Stimulated activated CD4-positive, alpha-beta T cell treated with anti-CD3 and anti-CD28 coated beads, Interleukin-12 subunit alpha, Interleukin-12 subunit beta, amount 100 ng/mL, for 4 hours (primary cell): ENCODE measurements at regions not wholly inside any gene's neighbourhood (a gene's known extent, or its start where the extent isn't known, plus 50 kb on each side); places are given as distances from the start of the nearest gene placed in this dataset.
"Not testable (repeated sequence)": the region's sequence is repeated elsewhere in the genome, so short reads cannot be mapped to it uniquely, and the experiment has no call there.

Source experiments
- DNase-seq: peaks from one replicate; pipeline ENCODE4 v3.0.0-alpha.2; 2020

DNA sequence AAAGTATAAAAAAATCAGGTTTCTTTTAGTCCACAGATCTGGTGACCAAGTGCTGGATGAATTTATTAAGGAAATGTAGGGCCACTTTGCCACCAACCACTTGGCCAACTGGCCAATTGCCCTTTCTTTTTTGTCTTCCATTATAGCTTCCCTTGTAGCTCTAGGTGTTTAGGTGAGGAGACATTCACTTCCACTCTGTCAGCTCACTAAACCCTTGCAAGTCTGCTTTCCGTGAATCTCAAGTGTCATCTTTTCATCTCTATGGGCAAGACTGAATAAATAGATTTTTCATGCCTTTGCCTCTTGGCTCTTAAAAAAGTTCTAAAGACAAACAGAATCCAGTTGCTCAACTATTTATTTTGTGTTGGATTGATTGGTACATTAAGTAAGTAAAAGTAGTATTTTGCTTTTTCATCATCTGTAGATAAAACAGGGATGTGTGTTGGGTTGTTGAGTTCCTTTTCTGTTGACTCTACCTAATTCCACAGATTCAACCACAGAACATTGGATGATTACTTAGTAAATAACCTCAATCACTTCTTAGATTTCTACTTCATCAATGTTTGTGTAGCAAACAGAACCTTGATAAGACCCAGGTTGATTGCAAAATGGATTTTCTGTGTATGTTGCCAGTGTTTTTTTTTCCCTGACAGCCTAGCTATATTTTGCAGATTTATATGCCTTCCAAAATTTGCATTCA lies 68.1 kb upstream of the GRXCR1 start:
- no peak for DNase-seq

DNA sequence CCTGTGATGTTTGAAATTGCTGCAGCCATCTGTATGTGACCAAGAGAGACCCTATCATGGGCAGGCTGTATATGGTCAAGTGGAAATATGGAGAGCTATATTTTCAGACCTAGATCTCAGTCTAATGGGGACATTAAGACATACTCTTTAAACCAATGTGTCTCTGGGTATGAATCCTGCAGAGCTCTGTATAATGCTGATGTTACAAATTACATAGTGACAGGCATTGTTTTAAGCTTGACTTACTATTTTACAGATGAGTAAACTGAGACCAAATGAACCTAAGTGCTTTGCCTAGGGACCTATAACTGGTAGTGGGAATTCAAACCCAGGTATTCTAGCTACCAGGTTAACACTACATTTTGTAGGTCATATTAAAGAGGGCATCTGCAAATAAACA lies 71.3 kb upstream of the GRXCR1 start:
- no peak for DNase-seq

DNA sequence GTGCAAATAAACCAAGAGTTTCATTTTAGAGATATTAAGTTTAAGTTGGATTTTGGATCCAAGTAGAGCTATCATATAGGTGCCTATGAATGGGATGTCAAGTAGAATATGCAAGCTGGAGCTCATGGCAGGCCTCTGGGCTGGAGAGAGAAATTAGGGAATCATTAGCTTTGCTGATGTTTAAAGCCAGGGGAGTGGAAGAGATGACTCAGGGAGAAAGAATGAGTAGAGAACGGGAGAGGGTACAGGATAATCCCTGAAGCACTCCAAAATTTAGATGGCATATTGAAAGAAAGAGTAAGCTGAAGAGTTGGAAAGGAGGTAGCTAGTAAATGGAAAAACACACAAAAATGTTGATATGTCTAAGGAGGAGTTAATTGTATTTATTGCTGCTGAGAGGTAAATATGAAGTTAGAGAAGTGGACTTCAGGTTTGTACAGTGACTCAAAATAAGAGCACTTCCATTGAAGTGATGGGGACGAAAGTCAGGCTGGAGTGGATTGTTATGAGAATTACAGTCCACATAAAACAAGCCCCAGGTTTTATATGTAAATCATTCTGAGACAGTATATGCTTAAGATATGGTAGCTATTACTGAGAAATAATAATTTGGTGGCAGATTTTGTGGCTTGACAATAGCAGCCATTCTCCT lies 72.5 kb upstream of the GRXCR1 start:
- no peak for DNase-seq

DNA sequence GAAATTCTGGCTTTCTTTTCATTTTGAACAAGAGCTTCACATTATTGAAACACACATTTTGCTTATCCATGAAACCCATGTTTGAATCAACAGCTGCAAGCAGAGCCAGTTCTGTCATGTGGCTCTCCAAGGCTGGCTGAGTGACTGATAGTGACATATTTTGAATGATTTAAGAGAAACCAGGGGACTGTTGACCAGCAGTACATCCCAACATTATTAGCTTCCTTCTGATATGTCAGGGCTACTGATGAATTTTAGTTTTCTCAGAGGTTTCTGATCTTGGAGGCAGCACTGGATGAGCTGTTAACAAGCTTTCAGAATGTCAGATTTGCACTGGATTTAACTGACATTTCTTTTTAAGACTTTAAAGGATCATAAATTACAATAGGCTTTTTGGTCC lies 74.6 kb upstream of the GRXCR1 start:
- no peak for DNase-seq

DNA sequence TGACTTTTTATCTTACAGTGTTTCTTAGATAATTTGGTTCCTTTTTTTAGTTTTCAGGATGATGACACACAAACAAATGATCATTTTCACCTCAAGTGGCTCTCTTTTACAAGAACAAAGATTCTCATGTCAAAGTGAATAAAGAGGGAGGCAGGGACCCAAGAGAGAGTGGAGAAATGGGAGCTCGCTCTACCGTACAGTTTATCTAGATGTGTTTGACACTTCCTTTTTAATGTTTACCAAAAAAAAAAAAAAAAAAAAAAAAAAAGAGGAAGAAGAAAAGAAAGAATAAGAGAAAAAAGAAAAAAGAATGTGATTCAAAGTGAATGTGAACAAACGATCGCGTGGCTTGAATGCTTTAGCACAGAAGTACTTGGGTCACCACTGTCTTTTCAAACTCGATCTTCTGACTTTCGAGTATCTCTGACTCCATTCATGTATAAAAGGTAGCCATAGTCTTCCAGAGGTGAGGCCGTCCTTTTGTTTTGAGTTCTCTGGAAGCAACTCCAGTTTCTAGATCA lies 75.6 kb upstream of the GRXCR1 start:
- no peak for DNase-seq

DNA sequence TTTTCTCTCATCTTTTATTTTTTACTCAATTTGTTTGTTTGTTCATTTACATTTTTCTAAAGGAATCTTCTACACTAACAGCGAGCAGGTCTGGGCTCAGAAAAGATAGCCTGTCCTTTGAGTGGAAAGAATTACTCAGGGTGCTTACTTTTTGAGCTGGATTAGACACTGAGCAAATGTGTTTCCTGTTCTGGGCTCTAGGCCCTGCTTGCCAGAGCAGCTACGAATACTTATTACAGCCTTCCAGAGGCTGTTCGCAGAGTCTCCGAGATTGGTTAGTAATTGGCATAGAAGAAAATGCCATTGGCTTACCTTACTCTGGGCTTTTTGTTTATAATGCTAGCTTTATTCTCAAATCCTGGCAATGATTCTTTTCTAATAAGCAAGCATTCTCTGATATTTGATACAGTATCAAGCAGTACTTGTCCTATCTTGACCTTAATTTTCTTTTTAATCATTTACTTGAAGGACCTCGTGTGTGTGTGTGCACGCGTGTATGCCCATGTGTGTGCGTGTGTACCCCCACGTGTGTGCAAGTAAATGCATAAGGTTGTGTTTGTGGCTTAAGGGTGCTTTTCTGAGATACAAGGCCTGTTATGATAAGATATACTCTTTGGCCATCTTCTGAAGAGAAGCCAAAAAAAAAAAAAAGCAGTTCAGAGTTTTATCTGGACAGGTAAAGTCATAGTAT lies 76.2 kb upstream of the GRXCR1 start:
- DNase-seq: no peak

DNA sequence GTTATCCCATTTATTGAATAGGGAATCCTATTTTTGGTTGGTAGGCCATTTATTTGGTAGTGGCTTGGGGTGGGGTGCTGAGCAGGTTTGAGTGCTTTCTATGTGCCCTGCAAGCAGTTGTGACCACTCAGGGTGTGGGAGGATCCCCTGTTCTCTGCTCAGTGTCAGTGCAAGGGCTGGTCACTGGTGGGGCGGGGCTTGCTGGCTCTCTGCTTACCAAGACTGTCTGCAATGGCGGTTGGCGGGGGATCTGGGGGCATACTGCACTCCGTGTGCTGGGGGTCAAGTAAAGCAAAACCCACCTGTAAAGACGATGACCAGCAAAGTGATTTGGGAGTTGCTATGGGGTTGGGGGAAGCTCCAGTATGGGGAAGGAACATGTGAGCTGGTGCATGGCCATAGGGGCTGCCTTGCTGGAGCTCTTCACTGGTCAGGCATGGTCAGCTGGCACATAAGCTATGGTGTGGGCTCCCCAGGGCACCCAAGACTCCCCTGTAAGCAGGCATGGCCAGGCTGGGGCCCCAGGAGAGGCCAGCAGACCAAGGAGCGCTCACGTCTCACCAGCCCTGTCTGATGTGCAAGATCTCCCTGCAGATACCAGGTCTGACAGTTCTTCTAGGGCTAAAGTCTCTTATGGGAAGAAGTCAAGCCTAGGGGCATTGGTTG lies 83.0 kb upstream of the GRXCR1 start:
- DNase-seq: no peak

DNA sequence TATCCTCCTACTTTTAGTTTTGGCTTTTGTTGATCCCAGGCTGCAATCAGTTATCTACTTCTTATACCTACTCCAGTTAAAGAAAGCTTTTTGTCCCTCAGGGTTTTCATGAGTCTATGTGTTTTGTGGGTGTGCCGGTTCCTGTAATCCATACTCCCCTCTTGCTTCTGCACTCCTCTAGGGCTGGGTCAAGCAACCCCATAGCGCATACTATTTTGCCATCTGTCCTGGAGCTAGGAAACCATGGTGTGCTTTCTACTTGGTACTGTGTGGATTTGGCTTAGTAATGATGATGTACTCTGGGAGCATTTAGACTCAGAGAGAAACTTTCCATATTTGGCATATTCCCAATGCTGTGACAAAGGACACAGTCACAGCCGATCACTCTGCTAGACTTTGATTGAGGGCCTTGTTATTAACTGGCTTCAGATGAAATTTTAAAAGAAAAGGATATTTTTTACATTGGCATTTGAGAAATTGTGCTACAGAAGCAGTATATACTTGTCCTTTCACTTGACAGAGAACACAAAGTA lies 86.1 kb upstream of the GRXCR1 start:
- no peak for DNase-seq

DNA sequence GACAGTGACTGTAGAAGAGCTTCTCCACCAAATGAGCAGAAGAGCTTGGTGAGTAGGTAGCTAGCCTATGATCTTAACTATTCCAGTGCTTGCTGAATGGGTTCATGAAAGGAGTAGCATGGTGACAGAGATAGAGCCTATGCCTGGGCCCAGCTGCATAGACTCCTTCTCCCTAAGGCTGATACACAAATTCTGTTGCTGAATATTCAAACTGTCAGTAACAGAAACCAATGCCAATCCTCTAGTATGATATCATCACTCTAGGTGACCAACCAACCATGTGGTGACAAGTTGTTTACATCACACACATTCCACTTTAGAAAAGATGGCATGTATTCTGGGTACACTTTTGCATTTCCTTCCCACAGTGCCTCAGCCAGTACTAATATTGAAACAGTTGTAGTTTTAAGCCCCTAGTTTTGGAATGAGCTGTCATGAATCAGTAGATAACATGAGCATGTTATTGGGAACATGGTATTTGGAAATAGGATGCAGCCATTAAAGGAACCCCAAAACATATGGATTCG lies 103.4 kb upstream of the GRXCR1 start:
- no peak for DNase-seq

DNA sequence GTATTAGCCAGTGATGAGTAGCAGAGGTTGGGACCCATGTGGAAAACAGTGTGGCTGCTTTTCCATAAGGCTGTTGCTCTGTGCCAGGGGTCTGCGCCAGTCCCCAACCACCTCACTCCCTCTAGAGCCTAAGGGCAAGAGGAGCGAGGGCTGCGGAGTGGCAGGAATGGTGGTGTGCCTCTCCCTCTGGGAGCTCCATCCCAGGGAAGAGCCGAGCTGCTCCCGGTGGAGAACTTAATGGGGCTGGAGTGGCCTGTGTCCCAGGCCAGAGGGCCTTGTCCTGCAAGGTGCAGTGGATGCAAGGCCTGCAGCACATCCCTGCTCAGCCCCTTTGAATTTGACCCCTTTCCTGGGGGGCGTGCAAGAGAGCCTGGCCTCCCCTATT lies 105.4 kb upstream of the GRXCR1 start:
- no peak for DNase-seq

DNA sequence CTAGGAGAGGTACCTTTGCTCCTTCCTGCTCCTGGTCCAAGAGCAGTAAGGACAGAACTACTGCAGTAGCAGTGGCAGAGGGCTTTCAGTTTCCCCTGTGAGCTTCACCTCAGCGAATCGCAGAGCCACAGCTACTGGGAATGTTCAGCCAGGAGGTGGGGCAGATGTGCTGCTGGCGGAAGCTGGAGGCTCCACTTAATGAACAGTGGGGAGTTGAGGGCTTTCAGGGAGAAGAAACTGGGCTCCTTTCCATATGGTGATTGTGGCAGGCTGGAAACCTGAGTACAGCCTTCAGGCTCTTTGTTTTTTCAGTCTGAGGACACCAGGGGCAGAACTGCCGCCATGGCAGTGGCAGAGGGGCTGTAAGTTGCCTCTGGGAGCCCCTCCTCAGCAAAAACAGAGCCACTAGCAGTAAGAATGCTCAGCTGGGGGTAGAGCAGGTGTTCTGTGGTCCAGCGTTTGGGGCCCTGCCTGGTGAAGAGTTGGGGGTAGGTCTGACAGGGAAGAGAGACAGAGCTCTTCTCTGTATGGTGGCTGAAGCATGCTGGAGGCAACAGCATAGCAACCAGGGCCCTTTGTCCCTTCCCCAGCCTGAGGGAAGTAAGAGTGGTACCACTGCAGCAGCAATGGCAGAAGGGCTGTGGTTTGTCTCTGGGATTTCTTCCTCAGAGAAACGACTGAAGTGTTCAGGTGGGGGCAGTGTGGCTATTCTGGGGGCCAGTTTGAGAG lies 106.0 kb upstream of the GRXCR1 start:
- DNase-seq: no peak

DNA sequence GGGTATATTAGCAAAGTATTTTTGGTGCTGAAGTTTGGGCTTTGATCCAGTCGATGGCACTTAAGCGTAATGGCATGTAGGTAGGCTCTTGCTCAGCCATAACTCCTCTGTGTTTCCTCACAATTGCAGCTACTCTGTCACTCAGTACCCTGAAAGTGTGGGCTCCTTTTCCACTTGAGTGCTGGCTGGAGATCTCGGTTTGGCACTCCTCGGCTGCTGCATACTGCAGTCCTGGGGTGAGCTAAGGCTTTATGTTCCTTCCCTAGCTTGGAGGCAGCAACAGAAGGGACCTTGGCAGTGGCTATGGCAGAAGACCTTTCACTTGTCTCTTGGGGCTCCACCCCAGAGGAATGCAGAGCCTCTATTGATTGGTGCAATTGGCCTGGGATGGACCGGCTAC lies 106.7 kb upstream of the GRXCR1 start:
- DNase-seq: no peak

DNA sequence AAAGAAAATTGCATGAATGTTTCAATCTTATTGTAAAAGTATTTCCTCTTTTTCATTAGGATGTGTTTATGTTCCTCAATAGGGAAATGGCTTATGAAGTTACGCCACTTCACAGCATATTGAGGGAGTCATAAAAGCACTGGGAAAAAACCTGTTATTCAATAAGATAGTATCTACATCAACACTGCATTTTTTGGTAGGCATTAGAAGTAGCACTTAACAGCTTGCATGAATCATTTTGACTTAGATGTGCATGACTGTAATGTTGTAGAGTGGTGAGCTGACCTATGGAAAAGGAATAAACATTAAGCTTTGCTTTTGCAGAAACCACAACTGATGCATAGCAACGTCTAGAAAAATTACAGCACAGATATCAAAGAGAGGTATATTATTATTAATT lies 111.2 kb upstream of the GRXCR1 start:
- no peak for DNase-seq

DNA sequence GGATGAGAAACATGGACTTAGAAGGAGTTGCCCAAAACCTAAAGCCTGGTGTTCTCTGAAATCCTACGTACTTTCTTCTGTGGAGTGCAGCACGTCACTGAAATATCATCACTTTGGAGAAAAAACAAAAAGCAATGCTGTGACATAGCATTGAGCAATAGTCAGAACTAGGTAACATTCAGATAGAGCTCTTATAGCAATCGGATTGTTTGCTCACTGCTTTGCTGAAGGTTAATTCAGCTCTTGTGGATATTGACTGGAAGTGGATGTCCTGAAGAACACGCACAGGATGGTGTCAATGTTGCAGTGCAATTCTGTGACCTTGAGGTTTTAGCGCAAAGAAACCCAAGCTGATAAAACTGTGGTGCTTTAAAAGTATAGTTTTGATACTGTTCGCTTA lies 114.2 kb upstream of the GRXCR1 start:
- DNase-seq: no peak

DNA sequence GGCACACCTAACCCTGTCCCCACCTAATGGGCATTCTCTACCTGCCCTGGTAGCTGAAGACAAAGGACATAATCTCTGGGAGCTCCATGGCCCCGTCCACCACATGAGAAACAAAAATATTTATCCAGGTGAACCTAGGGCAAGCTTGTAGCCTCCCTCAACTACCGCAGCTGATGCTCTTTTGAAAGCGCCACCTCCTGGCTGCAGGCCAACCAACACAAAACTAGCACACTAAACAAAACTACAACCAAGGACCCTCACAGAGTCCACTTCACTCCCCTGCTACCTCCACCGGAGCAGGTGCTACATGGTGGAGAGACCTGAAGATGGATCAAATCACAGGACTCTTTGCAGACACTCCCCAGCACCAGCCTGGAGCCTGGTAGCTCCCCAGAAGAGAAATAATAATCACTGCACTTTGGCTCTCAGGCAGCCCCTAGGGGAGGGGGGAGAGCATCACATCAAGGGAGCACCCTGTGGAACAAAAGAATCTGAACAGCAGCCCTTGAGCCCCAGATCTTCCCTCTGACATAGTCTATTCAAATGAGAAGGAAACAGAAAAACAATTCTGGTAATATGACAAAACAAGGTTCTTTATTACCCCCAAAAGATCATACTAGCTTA lies 111.3 kb upstream of the ATP8A1 start:
- DNase-seq: peak; percentile 11

DNA sequence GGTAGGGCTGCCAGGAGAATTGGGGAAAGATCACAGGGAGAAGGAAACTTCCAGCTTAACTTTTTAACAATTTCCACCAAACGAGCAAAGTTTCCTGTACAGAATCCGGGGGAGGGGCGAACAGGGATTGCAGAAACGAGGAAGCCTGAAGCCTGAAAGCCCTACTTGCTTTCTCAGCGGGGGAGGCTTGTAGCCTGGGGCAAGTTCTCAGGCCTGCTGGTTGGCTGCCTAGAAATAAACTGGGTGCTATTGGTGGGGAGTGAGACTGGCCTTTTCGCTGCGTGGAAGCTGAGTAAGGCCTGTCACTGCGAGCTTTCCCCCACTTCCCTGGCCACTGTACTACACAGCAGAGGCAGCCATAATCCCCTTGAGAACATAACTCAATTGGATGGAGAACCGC lies 110.8 kb upstream of the ATP8A1 start:
- DNase-seq: no peak

DNA sequence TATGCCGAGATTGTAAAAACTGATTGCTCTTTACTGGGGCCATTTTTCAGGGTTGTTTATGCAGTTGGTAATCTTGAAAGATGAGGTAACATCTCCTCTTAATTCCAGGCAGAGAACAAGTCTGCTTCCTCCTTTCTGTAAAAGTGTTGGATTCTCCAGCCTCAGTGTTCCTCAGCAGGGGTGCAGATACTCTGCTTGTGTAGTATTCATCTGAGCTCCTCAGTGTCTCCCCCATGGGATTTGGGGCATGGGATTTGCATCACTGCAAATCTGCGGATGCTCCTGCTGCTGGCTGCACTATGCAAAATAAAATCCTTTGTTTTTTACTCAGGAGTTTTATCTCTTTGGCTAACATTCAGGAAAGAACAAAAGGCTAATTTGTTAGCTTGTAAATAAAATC lies 104.9 kb upstream of the ATP8A1 start:
- DNase-seq: no peak

DNA sequence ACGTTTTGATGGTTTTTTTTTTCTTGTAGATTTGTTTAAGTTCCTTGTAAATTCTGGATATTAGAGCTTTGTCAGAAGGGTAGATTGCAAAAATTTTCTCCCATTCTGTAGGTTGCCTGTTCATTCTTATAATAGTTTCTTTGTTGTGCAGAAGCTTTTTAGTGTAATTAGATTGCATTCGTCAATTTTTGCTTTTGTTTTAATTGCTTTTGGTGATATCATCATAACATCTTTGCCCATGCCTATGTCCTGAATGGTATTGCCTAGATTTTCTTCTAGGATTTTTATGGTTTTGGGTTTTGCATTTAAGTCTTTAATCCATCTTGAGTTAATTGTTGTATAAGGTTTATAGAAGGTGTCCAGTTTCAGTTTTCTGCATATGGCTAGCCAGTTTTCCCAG lies 98.1 kb upstream of the ATP8A1 start:
- not testable (repeated sequence) for DNase-seq

DNA sequence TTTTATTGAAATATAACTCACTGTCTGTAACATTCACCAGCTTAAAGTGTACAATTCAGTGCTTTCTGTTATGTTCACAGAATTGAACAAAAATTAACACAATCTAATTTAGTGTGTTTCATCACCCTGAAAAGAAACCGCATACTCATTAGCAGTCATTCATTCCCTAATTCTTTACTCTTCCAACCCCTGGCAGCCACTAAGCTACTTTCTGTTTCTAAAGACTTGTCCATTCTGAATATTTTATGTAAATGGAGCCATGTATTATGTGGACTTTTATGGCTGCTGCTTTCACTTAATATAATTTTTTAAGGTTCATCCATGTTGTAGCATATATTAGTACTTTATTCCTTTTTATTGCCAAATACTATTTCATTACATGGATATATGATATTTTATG lies 94.7 kb upstream of the ATP8A1 start:
- DNase-seq: no peak

DNA sequence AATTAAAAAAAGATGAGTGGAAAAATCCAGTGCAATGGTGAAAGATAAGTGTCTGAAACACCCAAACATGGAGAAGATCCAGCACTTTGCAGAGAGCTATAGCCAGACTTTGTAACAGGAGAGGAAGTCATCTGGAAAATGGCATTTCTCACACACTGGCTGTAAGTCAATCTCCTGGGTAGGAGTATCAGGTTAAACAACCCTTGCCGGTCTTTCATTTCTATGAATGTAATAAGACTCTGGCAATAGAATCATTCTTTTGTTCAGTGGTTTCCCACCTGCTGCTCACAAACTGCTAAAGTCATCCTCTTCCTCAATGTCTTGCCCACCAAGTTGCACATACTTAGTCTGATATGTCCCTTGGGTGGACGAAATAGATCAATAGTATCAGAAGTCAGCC lies 94.0 kb upstream of the ATP8A1 start:
- DNase-seq: no peak

DNA sequence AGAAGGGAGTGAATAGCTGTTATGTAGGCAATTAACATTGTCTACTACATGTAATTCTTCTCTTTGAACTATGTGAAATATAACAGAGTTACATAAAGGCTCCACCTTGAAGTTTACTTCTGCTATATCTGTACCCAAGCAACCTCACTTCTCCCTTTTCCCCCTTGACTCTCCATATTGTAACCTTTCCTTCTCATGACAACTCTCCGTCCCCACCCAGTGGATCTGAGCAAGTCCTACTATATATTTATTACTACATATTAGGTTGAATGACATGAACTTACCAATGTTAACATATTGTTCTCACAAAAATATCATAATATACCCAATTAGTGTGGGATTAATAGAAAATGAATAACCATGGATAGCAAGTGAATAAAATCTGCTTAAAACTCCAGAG lies 93.2 kb upstream of the ATP8A1 start:
- peak; percentile 4 for DNase-seq

DNA sequence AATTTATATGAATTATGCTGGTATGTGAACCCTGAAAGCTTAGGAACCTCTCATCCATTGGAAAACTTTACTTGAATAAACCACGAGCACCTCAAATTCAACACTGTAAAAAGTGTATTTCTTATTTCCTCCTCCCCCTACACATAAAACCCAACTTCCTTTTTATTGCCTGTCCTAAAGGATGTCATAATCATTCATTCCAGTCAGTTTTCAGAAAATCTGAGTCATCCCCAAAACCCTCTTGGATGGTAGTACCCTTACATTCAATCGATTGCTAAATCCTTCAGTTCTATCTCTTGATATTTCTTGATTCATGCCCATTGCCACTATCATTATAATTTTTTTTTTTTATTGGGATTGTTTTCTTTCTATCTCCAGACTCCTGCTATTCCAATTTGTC lies 91.1 kb upstream of the ATP8A1 start:
- no peak for DNase-seq
